Calu3 (cell line): ENCODE measurements at regions not wholly inside any gene's neighbourhood (a gene's known extent, or its start where the extent isn't known, plus 50 kb on each side); places are given as distances from the start of the nearest gene placed in this dataset.

Experiments
- BruUV-seq: library from RNA; stranded (reverse); fragments of 400-500 nt; replicated peaks from 2 replicates; lab custom pipeline; 2021; lab: Mats Ljungman, UMichigan
- CTCF ChIA-PET: fragments of 300-600 bp; sonication (Branson Sonifier 250); formaldehyde crosslinking; loops from one replicate; lab custom pipeline; 2022; ENCODE audit warnings: antibody characterized with exemption; lab: Charles Lee
- DNase-seq: peaks from one replicate; pipeline ENCODE4 v3.0.0; 2022
- H3K27ac Mint-ChIP-seq: one replicate; pipeline ENCODE4 v1.8.0; 2022; ENCODE audit warnings: mixed read lengths; ENCODE audit not compliant: unreplicated experiment
- H3K27me3 Mint-ChIP-seq: one replicate; pipeline ENCODE4 v1.8.0; 2022; ENCODE audit warnings: mixed read lengths; ENCODE audit not compliant: unreplicated experiment
- H3K36me3 Mint-ChIP-seq: one replicate; pipeline ENCODE4 v1.8.0; 2022; ENCODE audit warnings: mild to moderate bottlenecking, moderate library complexity, mixed read lengths; ENCODE audit not compliant: insufficient read depth, unreplicated experiment
- H3K4me1 Mint-ChIP-seq: one replicate; pipeline ENCODE4 v1.8.0; 2022; ENCODE audit warnings: mild to moderate bottlenecking, low read depth, mixed read lengths; ENCODE audit not compliant: unreplicated experiment
- H3K4me3 Mint-ChIP-seq: one replicate; pipeline ENCODE4 v1.8.0; 2022; ENCODE audit warnings: mild to moderate bottlenecking, low read depth, moderate library complexity, mixed read lengths; ENCODE audit not compliant: unreplicated experiment
- H3K9me3 Mint-ChIP-seq: one replicate; pipeline ENCODE4 v1.8.0; 2022; ENCODE audit warnings: low read depth, mixed read lengths; ENCODE audit not compliant: unreplicated experiment
- intact Hi-C: fragments of 100-400 bp; cut with micrococcal nuclease; formaldehyde crosslinking; loops from one replicate; pipeline ENCODE4 v1.10.0; 2022; ENCODE audit not compliant: unreplicated experiment
- TF ChIP-seq, protein P1 (sequence below): fragments of 200-600 bp; IDR thresholded peaks from one replicate; pipeline ENCODE4 v1.8.0; 2022; ENCODE audit warnings: antibody characterized with exemption; ENCODE audit not compliant: unreplicated experiment

DNA sequence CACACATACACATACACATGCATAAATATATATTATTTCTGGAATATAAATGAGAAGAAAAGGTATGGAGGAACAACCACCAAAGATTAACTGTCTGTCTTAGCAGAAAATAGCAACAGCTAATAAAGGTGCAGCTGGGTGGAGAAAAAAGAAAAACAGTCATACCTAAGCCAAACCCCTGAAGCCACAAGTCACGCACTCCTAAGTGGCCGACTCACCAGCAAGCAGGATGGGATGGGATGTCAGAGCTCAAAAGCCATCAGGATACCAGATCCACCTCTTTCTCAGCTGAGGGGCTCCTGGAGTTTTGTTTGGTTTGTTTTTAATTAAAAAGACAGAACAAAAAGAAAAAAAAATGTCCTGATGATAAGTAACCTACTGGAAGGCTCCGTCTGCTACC is 64.7 kb upstream of the HIVEP3 start:
- no peak overlapping the region for H3K4me3 Mint-ChIP-seq
- peaks cover 27% of the 10 kb centered on the region for H3K4me1 Mint-ChIP-seq
- BruUV-seq, result no TSS peak
- intact Hi-C loops, result loop anchor here (5.0 kb wide), 1 partner anchor 46 kb away; no protein-coding TSS in a partner anchor
- DNase-seq, result no peak
- no peaks in the 10 kb centered on the region for H3K27me3 Mint-ChIP-seq
- CTCF ChIA-PET, result no interaction called here
- H3K27ac Mint-ChIP-seq, result no peak overlapping the region
- no peaks in the 10 kb centered on the region for H3K9me3 Mint-ChIP-seq
- TF ChIP-seq, protein P1, sequence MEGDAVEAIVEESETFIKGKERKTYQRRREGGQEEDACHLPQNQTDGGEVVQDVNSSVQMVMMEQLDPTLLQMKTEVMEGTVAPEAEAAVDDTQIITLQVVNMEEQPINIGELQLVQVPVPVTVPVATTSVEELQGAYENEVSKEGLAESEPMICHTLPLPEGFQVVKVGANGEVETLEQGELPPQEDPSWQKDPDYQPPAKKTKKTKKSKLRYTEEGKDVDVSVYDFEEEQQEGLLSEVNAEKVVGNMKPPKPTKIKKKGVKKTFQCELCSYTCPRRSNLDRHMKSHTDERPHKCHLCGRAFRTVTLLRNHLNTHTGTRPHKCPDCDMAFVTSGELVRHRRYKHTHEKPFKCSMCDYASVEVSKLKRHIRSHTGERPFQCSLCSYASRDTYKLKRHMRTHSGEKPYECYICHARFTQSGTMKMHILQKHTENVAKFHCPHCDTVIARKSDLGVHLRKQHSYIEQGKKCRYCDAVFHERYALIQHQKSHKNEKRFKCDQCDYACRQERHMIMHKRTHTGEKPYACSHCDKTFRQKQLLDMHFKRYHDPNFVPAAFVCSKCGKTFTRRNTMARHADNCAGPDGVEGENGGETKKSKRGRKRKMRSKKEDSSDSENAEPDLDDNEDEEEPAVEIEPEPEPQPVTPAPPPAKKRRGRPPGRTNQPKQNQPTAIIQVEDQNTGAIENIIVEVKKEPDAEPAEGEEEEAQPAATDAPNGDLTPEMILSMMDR, result no peak
- H3K36me3 Mint-ChIP-seq, result no peaks in the 10 kb centered on the region

DNA sequence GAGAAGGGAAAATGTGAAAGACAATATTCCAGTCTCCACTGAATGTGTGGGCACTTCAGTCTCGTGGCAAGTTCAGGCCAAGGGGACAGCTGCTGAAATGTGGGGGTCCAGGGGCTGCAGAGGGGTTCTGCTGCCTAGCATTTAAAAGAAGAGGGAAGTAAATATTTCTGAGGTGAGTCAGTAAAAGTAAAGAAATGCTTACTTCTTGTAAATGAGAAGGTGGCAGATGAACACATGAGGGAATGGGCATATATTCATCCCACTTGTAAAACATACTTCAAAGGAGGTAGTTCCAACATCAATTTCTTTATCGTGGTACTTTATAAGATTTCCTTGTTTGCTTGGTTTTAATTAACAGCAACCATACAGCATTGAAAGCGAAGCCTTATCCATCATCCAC is 63.1 kb upstream of the HIVEP3 start:
- intact Hi-C loops, result loop anchor here (5.0 kb wide), 1 partner anchor 44 kb away; no protein-coding TSS in a partner anchor
- peak overlapping the region; percentile 27 for H3K4me3 Mint-ChIP-seq
- no peaks in the 10 kb centered on the region for H3K36me3 Mint-ChIP-seq
- TF ChIP-seq, protein P1, result no peak
- H3K9me3 Mint-ChIP-seq, result no peaks in the 10 kb centered on the region
- DNase-seq, result no peak
- peak overlapping the region; percentile 66 for H3K27ac Mint-ChIP-seq
- no peaks in the 10 kb centered on the region for H3K27me3 Mint-ChIP-seq
- CTCF ChIA-PET, result no interaction called here
- BruUV-seq, result no TSS peak
- H3K4me1 Mint-ChIP-seq, result peaks cover 41% of the 10 kb centered on the region

DNA sequence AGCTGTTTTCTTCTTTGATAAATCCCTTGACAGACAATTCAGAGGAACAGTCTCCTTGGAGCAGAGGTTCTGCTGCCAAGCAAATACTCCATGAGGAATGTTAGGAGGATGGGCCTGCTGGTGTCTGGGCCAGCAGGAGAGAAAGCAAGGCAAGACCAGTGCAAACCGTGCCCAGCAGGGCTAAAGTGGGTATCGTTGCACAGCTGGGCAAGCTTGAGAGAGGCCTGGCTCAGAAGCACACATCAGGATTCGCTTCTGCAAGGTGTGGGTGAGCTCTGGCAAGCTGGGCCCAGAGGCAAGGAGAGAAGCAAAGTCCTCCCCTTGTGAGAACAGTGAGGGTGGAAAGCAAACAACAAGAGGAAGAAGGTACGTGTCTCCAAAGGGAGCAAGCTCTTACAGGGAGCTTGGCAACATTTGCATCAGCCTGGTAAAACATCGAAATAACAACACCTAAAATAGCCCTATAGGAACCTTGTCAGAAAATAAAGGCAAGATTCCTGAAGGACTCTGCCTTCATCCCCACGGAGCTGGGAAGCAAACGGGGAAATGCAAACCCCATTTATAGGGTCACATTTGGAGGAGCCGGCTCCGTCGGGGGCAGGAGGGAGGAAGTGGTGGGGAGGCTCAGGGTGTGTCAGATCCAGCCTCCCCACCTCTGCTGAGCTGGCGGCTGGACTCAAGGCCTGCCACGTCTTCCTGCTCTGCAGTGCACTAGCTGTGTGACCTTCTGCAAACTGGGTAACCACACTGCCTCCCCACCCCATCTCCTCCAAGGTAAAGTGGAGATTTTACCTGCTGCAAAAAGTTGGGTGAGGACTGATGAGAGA is 62.3 kb upstream of the HIVEP3 start:
- Mint-ChIP-seq H3K36me3 (no peaks in the 10 kb centered on the region), H3K27me3 (no peaks in the 10 kb centered on the region), H3K27ac (peak overlapping the region; percentile 66), H3K4me1 (peaks cover 43% of the 10 kb centered on the region), H3K9me3 (no peaks in the 10 kb centered on the region), H3K4me3 (peak overlapping the region; percentile 27)
- BruUV-seq, result no TSS peak
- TF ChIP-seq, protein P1, result no peak
- intact Hi-C loops, result loop anchor here (5.0 kb wide), 1 partner anchor 44 kb away; no protein-coding TSS in a partner anchor
- CTCF ChIA-PET, result no interaction called here
- peak; percentile 14 for DNase-seq

DNA sequence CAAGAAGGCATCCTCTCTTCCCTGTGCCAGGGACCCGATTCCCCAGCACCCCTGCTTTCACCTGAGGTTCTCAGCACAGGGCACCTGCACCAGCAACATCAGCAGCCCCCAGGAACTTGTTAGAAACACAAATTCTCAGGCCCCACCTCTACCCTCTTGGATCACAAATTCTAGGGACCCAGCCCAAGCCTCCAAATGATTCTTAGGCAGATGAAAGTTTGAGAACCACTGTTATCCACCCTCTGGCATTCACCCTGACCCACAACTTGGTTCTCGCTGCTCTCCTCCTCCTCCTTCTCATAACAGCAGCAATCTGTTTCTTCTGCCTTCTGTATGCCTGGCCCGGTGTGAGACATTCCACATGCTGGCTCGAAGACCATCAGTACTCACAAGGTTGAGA is 60.3 kb upstream of the HIVEP3 start:
- no TSS peak for BruUV-seq
- Mint-ChIP-seq H3K4me1 (peaks cover 43% of the 10 kb centered on the region), H3K4me3 (no peak overlapping the region), H3K27me3 (no peaks in the 10 kb centered on the region), H3K36me3 (no peaks in the 10 kb centered on the region), H3K27ac (no peak overlapping the region), H3K9me3 (no peaks in the 10 kb centered on the region)
- intact Hi-C loops, result no loop called here
- no peak for DNase-seq
- CTCF ChIA-PET, result no interaction called here
- TF ChIP-seq, protein P1, result no peak
